HepG2 (cell line): ENCODE measurements at regions not wholly inside any gene's neighbourhood (a gene's known extent, or its start where the extent isn't known, plus 50 kb on each side); places are given as distances from the start of the nearest gene placed in this dataset.

ENCODE experiments used
- ATAC-seq: fragments of 200-7000 bp; cut with Tn5 transposase; 3 replicates; pipeline ENCODE4 v1.9.1; 2020; ENCODE audit warnings: mild to moderate bottlenecking, moderate library complexity
- BruUV-seq: library from RNA; stranded (reverse); fragments of 400-500 nt; replicated peaks from 2 replicates; lab custom pipeline; 2021; lab: Mats Ljungman, UMichigan
- CTCF ChIA-PET: fragments of 300-600 bp; formaldehyde crosslinking; extraction: SDS; loops from one replicate; lab custom pipeline; 2021; ENCODE audit warnings: low total read pairs, inconsistent platforms, low intra/inter-chr PET ratio; lab: Yijun Ruan, JAX
- POLR2A ChIA-PET: fragments of 350-600 bp; sonication (Branson Sonifier 250); formaldehyde crosslinking; loops from one replicate; lab custom pipeline; 2020; ENCODE audit warnings: antibody characterized with exemption, inconsistent platforms; lab: Yijun Ruan, JAX
- DNase-seq: peaks from one replicate; pipeline ENCODE4 v3.0.0-alpha.2; 2015; ENCODE audit warnings: low spot score
- FAIRE-seq: peaks from 3 replicates; lab custom pipeline; 2011; peaks lifted over from hg19 to GRCh38; lab: Jason Lieb, UNC
- H2AFZ ChIP-seq: one replicate; pipeline ENCODE4 v1.6.1; 2011; ENCODE audit warnings: low read length, inconsistent platforms
- H3K27ac ChIP-seq: fragments of 300-600 bp; 3 replicates; pipeline ENCODE4 v1.8.0; 2011; ENCODE audit warnings: mixed run types, mild to moderate bottlenecking, mixed read lengths, low read length, inconsistent platforms; ENCODE audit not compliant: insufficient read depth; ENCODE audit errors: extremely low read length
- H3K27me3 ChIP-seq, 2 experiments: fragments of 200-600 bp in 1 of 2; 2 replicates in 1 of 2; 3 replicates in 1 of 2; pipeline versions ENCODE4 v1.6.0 to v1.8.0; 2011; ENCODE audit warnings: low read length in 2 of 2, mild to moderate bottlenecking in 2 of 2, moderate library complexity in 2 of 2, inconsistent platforms in 1 of 2; ENCODE audit not compliant: insufficient read depth in 2 of 2, control insufficient read depth in 1 of 2
- H3K36me3 ChIP-seq, 2 experiments: fragments of 200-600 bp in 1 of 2; replicated peaks in 1 of 2; 2 replicates in 1 of 2; 3 replicates in 1 of 2; pipeline versions ENCODE4 v1.5.1 to v1.8.0; 2011; ENCODE audit warnings: low read length in 2 of 2, inconsistent platforms in 1 of 2; ENCODE audit not compliant: insufficient read depth in 2 of 2, control insufficient read depth in 1 of 2
- H3K4me1 ChIP-seq: 2 replicates; pipeline ENCODE4 v1.5.1; 2012; ENCODE audit warnings: low read length, inconsistent platforms; ENCODE audit not compliant: insufficient read depth
- H3K4me2 ChIP-seq: 2 replicates; pipeline ENCODE4 v1.6.0; 2011; ENCODE audit warnings: low read depth, low read length, inconsistent platforms
- H3K4me3 ChIP-seq, 3 experiments: fragments of 200-600 bp in 1 of 3; sonication (generic), shearing (Covaris generic) in 1 of 3; replicated peaks in 1 of 3; 2 replicates each; pipeline ENCODE4 v1.5.1; 2011 to 2016; ENCODE audit warnings: low read length in 3 of 3, inconsistent platforms in 2 of 3, low read depth in 2 of 3, mild to moderate bottlenecking in 2 of 3, control low read depth in 1 of 3, mixed read lengths in 1 of 3; ENCODE audit not compliant: insufficient read depth in 1 of 3
- H3K79me2 ChIP-seq: one replicate; pipeline ENCODE4 v1.6.1; 2011; ENCODE audit warnings: low read length, inconsistent platforms; ENCODE audit not compliant: insufficient read depth
- H3K9ac ChIP-seq: 2 replicates; pipeline ENCODE4 v1.6.0; 2011; ENCODE audit warnings: mild to moderate bottlenecking, low read depth, low read length, inconsistent platforms; ENCODE audit not compliant: insufficient read depth
- H3K9me3 ChIP-seq: 2 replicates; pipeline ENCODE4 v1.5.1; 2012; ENCODE audit warnings: mild to moderate bottlenecking, low read length
- H4K20me1 ChIP-seq: 2 replicates; pipeline ENCODE4 v1.6.0; 2011; ENCODE audit warnings: inconsistent platforms, mild to moderate bottlenecking, low read length, moderate library complexity; ENCODE audit not compliant: insufficient read depth
- CREB1 ChIP-seq, 2 experiments: fragments of 450-650 bp in 1 of 2; IDR thresholded peaks; 2 replicates each; pipeline ENCODE4 v1.6.1; 2016 to 2017; ENCODE audit warnings: control low read depth in 1 of 2, mild to moderate bottlenecking in 1 of 2, missing compliant biosample characterization in 1 of 2, missing genetic modification characterization in 1 of 2
- MEIS2 ChIP-seq: sonication (generic); formaldehyde crosslinking; IDR thresholded peaks from 2 replicates; pipeline ENCODE4 v1.9.0; 2021; ENCODE audit warnings: mild to moderate bottlenecking, missing genetic modification reagents
- NFIC ChIP-seq: IDR thresholded peaks from 2 replicates; pipeline ENCODE4 v1.6.1; 2012; ENCODE audit warnings: mild to moderate bottlenecking, low read length, inconsistent platforms
- TCF7L2 ChIP-seq: IDR thresholded peaks from 2 replicates; pipeline ENCODE4 v1.6.1; 2011; ENCODE audit warnings: mild to moderate bottlenecking, low read depth, low read length, moderate library complexity
- ZNF598 ChIP-seq: sonication (generic); formaldehyde crosslinking; IDR thresholded peaks from 2 replicates; pipeline ENCODE4 v1.5.1; 2020; ENCODE audit warnings: mild to moderate bottlenecking, missing genetic modification reagents, borderline replicate concordance
- ZNF644 ChIP-seq: IDR thresholded peaks from 2 replicates; pipeline ENCODE4 v1.6.1; 2016; ENCODE audit warnings: low read depth
- WGBS: methylation state at CpG from one replicate; pipeline ENCODE4 v1.1.6; 2017; ENCODE audit warnings: low lambda C conversion rate; 5-methylcytosine and 5-hydroxymethylcytosine counted together
- in situ Hi-C: cut with HindIII; loops from 2 replicates; pipeline ENCODE4 v1.10.0; 2017; ENCODE audit warnings: low pct_unique_long_range_greater_than_20kb; ENCODE audit not compliant: extremely low pct_ligation_motif_present
- intact Hi-C: fragments of 100-400 bp; cut with micrococcal nuclease; formaldehyde crosslinking; loops from one replicate; pipeline ENCODE4 v1.10.0; 2022; ENCODE audit not compliant: unreplicated experiment
- TF ChIP-seq, protein P1 (sequence below): sonication (generic); formaldehyde crosslinking; IDR thresholded peaks from 2 replicates; pipeline ENCODE4 v1.9.0; 2021; ENCODE audit warnings: missing genetic modification reagents, mild to moderate bottlenecking, borderline replicate concordance

DNA sequence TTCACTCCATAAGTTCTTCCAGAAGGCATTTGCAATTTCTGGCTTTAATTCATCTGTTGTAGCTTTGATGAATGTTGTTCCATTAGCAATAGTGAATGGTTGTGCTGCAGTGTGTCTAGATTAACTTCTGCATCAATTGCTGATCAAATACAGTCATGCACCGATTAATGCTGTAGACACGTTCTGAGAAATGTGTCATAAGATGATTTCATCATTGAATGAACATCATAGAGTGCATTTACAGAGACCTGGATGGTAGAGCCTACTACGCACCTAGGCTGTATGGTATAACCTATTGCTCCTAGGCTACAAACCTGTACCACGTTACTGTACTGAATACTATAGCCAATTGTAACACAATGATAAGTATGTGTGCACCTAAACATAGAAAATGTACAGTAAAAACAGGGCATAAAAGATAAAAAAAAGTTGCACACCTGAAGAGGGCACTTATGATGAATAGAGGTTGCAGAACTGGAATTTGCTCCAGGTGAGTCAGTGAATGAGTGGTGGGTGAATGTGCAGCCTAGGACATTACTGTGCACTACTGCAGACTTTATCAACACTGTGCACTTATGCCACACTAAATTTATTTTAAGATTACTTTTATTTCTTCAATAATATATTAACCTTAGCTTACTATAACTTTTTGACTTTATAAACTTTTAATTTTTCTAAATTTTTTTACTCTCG is 170.7 kb downstream of the HERPUD2 start:
- H2AFZ ChIP-seq, result no peak overlapping the region

GRCh38 chr7:35523292-35523691 is 171.6 kb downstream of the HERPUD2 start:
- Histone ChIP-seq H4K20me1 (no peaks in the 10 kb centered on the region), H3K36me3 (no peaks in the 10 kb centered on the region), H3K9ac (no peak overlapping the region), H3K4me3 (no peak overlapping the region), H3K4me2 (no peak overlapping the region), H3K27ac (no peak overlapping the region), H2AFZ (no peak overlapping the region), H3K4me1 (no peaks in the 10 kb centered on the region), H3K27me3 (no peaks in the 10 kb centered on the region; a peak in 1 of 5 replicates), H3K9me3 (no peaks in the 10 kb centered on the region), H3K79me2 (no peaks in the 10 kb centered on the region)
- FAIRE-seq (no peak), ATAC-seq (no peak), DNase-seq (no peak)
- BruUV-seq, result no TSS peak
- ChIA-PET POLR2A (no interaction called here), CTCF (no interaction called here)
- in situ Hi-C loops, result no loop called here
- WGBS, result 14% methylated on average over 7 of the region's 7 CpGs
- TF ChIP-seq CREB1 (IDR thresholded peaks at IDR 0.05) (peak; percentile 58; the same call in 1 of the 2 replicates), CREB1 (CRISPR knock-in tag; IDR thresholded peaks at IDR 0.05) (no peak), MEIS2 (CRISPR knock-in tag) (no peak), ZNF644 (CRISPR knock-in tag) (no peak), NFIC (no peak), ZNF598 (CRISPR knock-in tag) (no peak)
- TF ChIP-seq, protein P1, sequence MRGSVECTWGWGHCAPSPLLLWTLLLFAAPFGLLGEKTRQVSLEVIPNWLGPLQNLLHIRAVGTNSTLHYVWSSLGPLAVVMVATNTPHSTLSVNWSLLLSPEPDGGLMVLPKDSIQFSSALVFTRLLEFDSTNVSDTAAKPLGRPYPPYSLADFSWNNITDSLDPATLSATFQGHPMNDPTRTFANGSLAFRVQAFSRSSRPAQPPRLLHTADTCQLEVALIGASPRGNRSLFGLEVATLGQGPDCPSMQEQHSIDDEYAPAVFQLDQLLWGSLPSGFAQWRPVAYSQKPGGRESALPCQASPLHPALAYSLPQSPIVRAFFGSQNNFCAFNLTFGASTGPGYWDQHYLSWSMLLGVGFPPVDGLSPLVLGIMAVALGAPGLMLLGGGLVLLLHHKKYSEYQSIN (CRISPR knock-in tag), result no peak
- intact Hi-C loops, result no loop called here

More for the DNA sequence above, 170.7 kb downstream of the HERPUD2 start:
- Histone ChIP-seq H3K79me2 (no peaks in the 10 kb centered on the region), H3K27ac (no peak overlapping the region), H4K20me1 (no peaks in the 10 kb centered on the region), H3K9me3 (no peaks in the 10 kb centered on the region), H3K9ac (no peak overlapping the region), H3K4me2 (no peak overlapping the region)
- BruUV-seq, result no TSS peak
- in situ Hi-C loops, result no loop called here
- 2% methylated on average over 5 of the region's 5 CpGs for WGBS
- DNase-seq (no peak), FAIRE-seq (no peak), ATAC-seq (no peak)
- TF ChIP-seq TCF7L2, result no peak
- TF ChIP-seq, all 625 proteins: peak for 0
- intact Hi-C loops, result no loop called here
- Histone ChIP-seq H3K4me1 (no peaks in the 10 kb centered on the region), H3K27me3 (no peaks in the 10 kb centered on the region; a peak in 1 of 5 replicates), H3K36me3 (no peaks in the 10 kb centered on the region), H3K4me3 (no peak overlapping the region)
- ChIA-PET CTCF (no interaction called here), POLR2A (no interaction called here)
